Stimulated activated CD8-positive, alpha-beta memory T cell treated with anti-CD3 and anti-CD28 coated beads, Interleukin-15, amount 100 ng/mL, for 48 hours (primary cell): ENCODE measurements at regions not wholly inside any gene's neighbourhood (a gene's known extent, or its start where the extent isn't known, plus 50 kb on each side); places are given as distances from the start of the nearest gene placed in this dataset.
"Not testable (repeated sequence)": the region's sequence is repeated elsewhere in the genome, so short reads cannot be mapped to it uniquely, and the experiment has no call there.

Experiments
- DNase-seq, 2 donors: peaks; one replicate each; pipeline ENCODE4 v3.0.0-alpha.2; 2020; ENCODE audit warnings: low read depth in 2 of 2

GRCh38 chr6:6482256-6482655 is 106.3 kb upstream of the LY86 start:
- DNase-seq, result no peak

- no peak for DNase-seq
Measured at GRCh38 chr6:6483168-6483567, 105.4 kb upstream of the LY86 start.

GRCh38 chr6:6483733-6484132 is 104.8 kb upstream of the LY86 start:
- no peak for DNase-seq

- DNase-seq, result no peak
Measured at GRCh38 chr6:6484681-6485080, 103.8 kb upstream of the LY86 start.

GRCh38 chr6:6486595-6486994 is 101.9 kb upstream of the LY86 start:
- no peak for DNase-seq

GRCh38 chr6:6491761-6492160 is 96.8 kb upstream of the LY86 start:
- no peak for DNase-seq

- DNase-seq, result no peak
Measured at GRCh38 chr6:6492675-6493074, 95.8 kb upstream of the LY86 start.

- DNase-seq, result not testable (repeated sequence)
Measured at GRCh38 chr6:6494139-6494538, 94.4 kb upstream of the LY86 start.

GRCh38 chr6:6494677-6495076 is 93.8 kb upstream of the LY86 start:
- peak in 1 of 2 donors; percentile 10 for DNase-seq

GRCh38 chr6:6495851-6496250 is 92.7 kb upstream of the LY86 start:
- no peak for DNase-seq

- DNase-seq, result no peak
Measured at GRCh38 chr6:6497541-6497940, 91.0 kb upstream of the LY86 start.

- DNase-seq, result no peak
Measured at GRCh38 chr6:6497976-6498375, 90.5 kb upstream of the LY86 start.

- DNase-seq, result no peak
Measured at GRCh38 chr6:6503191-6503590, 85.3 kb upstream of the LY86 start.

GRCh38 chr6:6505111-6505510 is 83.4 kb upstream of the LY86 start:
- no peak for DNase-seq

GRCh38 chr6:6508643-6509042 is 79.9 kb upstream of the LY86 start:
- no peak for DNase-seq

GRCh38 chr6:6509284-6509683 is 79.2 kb upstream of the LY86 start:
- DNase-seq, result no peak

GRCh38 chr6:6512711-6513110 is 75.8 kb upstream of the LY86 start:
- DNase-seq, result no peak

GRCh38 chr6:6515691-6516607 is 72.6 kb upstream of the LY86 start:
- DNase-seq, result peak; percentile 50 to 60

GRCh38 chr6:6516666-6517458 is 71.7 kb upstream of the LY86 start:
- DNase-seq, result no peak

- DNase-seq, result no peak
Measured at GRCh38 chr6:6518631-6519427, 69.7 kb upstream of the LY86 start.

GRCh38 chr6:6521961-6522482 is 66.5 kb upstream of the LY86 start:
- DNase-seq, result no peak

GRCh38 chr6:6522709-6523108 is 65.8 kb upstream of the LY86 start:
- DNase-seq, result no peak
